Hepatic stellate cell (primary cell): ENCODE measurements at regions not wholly inside any gene's neighbourhood (a gene's known extent, or its start where the extent isn't known, plus 50 kb on each side); places are given as distances from the start of the nearest gene placed in this dataset.

Source experiments
- DNase-seq: peaks from one replicate; pipeline ENCODE4 v3.0.0; 2011; ENCODE audit warnings: low spot score

- no peak for DNase-seq
Observed at GRCh38 chr20:54364365-54364764, 111.0 kb upstream of the DOK5 start.

GRCh38 chr20:54364919-54365318 is 110.5 kb upstream of the DOK5 start:
- no peak for DNase-seq

- DNase-seq: no peak
Observed at GRCh38 chr20:54366669-54367344, 108.6 kb upstream of the DOK5 start.

- DNase-seq: no peak
Observed at GRCh38 chr20:54368570-54368969, 106.8 kb upstream of the DOK5 start.

DNA sequence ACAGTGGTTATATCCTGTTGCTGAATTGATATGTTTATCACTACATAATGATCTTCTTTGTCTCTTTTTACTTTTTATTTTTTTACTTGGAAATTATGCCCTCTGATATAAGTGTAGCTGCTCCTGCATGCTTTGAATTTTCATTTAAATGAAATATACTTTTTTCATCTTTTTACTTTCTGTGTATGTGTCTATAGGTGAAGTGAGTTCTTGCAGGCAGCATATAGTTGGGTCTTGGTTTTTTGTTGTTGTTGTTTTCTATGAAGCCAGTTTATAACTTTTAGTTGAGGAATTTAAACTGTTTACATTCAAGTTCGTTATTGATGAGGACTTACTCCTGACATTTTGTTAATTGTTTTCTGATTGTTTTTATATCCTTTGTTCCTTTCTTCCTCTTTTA is 103.1 kb upstream of the DOK5 start:
- DNase-seq: no peak

- DNase-seq: no peak
Observed at GRCh38 chr20:54377992-54378773, 97.2 kb upstream of the DOK5 start.

DNA sequence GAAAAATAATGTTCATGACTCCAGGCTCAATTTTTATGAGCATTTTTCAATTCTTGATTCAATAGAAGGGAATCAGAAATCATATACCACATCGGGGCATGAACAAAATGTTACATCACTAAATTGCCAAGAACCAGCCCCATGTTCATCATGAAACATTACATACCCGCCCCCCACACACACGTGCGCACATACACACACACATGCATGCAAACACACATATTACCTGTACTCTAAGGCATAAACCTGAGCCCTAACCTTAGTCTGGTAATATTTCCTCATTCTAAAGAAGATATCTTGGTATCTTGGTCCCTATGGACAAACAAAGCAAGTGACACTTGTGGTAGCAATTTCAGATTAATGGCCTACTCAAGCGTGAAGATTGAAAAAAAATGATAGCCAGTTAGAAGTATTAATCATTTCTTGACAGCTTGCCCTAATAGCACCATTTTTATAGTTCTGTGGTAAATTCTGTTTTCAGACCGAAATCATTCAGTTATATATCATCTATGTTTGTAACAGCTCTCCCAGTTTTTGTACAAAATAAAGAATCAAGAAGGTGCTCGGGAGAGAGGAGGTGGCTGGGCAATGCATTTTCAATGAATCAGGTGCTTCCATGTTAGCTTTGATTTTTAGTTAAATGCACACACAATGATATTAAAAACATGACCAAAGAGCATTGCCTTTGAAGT is 95.4 kb upstream of the DOK5 start:
- DNase-seq: no peak

- DNase-seq: no peak
Observed at GRCh38 chr20:54382419-54382818, 93.0 kb upstream of the DOK5 start.

DNA sequence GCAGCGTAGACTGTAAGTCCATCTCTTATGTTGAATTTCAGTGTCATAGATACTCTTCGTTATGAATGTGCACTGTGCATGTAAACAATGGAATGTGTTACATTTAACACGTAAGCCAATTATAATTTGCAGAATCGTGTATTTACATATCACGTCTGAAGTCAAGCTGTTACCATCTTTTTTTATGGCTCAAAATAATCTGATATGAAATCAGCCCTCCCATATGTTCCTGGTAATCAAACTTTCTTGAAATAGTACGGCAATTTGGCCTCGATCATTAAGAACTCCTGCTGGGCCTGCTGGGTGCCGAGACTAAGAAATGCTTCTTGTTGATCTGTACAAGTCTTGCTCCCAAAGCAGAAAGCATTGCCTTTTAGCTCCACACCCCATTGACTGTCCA is 89.6 kb upstream of the DOK5 start:
- DNase-seq: no peak

DNA sequence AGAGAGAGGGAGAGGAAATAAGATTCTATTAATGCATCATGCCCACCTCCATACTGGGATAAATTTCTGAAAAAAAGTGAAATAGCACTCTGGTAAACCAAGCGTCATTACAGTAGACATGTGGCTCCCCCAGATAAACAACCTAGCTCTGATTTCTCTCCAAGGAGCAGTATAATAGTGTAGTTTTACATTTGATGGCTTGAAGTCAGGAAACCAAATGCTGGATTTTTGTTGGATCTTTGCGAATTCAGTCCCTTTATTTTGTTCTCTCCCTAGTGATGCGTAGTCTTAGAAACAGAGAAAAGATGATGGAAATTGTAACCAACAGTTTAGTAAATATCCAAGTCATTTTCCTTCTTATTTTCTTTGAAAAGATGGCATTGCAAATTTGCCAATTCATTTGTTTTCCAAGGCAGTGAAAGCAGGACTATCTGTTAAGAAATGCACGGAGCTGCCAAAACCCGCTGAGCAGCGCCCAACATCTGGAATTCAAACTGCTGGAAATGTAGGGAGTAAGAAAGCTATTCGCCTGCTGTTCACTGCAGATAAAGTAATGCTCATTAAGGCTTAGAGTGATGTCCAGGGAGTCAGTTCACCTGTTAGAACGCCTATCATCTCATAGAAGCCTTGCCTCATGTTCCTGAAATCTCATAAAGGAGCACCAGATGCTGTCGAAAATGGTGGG is 85.7 kb upstream of the DOK5 start:
- no peak for DNase-seq

DNA sequence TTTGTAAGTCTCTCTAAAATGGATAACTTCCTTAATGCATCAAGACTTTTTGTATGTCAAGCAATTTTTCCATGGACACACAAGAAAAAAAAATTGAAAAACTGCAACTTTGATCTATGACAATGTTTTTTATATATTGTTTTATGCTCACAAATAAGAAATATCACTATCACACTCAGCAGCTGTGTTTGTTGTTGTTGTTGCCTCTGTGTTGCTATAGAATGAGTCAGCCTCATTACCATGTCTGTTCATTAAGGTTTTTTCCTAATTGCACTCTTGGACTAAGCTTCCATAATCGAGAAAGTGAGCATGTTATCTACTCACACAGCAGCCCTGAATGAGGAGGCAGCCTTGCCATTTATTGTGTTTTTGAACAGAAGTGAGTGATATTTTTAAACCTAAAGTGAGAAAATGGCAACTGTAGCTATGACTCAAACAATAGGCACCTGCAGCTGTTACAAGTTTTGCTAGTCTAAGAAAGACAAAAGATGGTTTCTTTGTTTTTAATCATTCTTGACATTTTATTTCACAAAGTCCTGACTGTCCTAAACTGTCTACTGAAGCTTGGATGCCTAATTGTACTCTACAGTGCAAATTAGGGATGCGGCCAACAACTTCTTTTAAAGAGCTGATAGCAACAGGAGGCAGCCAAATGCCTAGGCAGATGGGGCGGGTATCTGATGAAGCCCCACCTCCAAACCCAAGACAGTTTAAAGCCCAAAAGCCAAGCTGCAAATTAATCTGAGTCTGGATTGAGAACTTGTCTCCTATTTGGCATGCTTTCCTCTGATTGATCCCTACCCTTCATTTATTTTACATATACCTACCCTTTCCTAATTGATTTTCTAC is 77.9 kb upstream of the DOK5 start:
- no peak for DNase-seq

GRCh38 chr20:54398814-54399213 is 76.6 kb upstream of the DOK5 start:
- no peak for DNase-seq

DNA sequence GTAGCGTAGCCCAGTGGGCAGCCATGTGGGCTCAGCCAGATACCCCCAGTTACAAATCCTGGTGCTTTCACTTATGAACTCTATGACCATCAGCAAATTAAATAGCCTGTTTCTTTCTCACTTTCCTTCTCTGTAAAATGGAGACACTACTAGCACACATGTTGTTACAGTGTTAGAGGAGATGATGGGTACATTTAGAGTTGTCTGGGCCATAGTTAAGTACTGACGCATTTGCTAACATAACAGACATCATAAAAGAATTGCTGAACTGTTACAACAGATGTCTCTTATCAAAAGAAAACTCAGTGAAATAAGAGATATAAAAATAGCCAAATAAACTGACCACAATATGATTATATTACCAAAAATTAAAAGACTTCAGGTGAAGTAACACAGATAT is 69.9 kb upstream of the DOK5 start:
- DNase-seq: no peak

GRCh38 chr20:54407459-54407858 is 67.9 kb upstream of the DOK5 start:
- no peak for DNase-seq

DNA sequence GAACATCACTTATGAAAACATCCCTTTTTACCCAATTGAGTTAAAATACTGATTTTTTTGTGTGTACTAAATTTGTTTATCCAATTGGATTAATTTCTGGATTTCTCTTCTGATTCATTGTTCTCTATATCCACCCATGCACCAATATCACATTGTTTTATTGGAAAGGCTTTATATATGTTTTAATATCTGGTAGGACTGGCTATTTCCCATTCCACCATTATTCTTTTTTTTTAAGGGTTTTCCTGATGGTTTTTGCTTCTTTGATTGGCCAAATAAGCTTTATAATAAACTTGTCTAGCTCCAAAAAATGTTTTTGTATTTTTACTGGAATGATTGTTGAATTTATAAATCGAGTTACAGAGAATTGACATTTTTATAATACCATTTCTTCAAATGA is 59.4 kb upstream of the DOK5 start:
- no peak for DNase-seq

- no peak for DNase-seq
Observed at GRCh38 chr20:54416770-54417169, 58.6 kb upstream of the DOK5 start.

DNA sequence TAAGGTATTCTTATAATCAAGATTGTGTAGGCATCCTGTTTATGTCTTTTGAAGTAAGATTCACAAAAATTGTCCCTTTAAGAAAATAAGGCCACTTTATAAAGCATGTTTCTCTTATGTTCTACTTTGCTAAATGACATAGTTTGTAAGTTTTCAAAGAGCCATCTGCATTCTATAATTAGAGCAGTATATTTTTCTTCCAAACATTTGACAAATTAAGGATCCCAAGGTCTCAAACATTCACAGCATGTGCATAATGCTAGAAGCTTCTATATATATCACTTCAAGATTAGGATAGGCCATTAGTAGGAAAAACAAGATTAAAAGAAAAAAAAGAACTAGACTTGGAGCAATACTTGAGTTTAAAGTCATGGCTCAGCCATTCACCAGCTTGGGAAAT is 55.9 kb upstream of the DOK5 start:
- DNase-seq: no peak
